Daoy (cell line): ENCODE measurements at regions not wholly inside any gene's neighbourhood (a gene's known extent, or its start where the extent isn't known, plus 50 kb on each side); places are given as distances from the start of the nearest gene placed in this dataset.
A peak's percentile ranks its signal among the peaks of the same experiment; 100 is the strongest.

Experiments
- DNase-seq: peaks from one replicate; pipeline ENCODE4 v3.0.0-alpha.2; 2015; ENCODE audit warnings: low read depth

DNA sequence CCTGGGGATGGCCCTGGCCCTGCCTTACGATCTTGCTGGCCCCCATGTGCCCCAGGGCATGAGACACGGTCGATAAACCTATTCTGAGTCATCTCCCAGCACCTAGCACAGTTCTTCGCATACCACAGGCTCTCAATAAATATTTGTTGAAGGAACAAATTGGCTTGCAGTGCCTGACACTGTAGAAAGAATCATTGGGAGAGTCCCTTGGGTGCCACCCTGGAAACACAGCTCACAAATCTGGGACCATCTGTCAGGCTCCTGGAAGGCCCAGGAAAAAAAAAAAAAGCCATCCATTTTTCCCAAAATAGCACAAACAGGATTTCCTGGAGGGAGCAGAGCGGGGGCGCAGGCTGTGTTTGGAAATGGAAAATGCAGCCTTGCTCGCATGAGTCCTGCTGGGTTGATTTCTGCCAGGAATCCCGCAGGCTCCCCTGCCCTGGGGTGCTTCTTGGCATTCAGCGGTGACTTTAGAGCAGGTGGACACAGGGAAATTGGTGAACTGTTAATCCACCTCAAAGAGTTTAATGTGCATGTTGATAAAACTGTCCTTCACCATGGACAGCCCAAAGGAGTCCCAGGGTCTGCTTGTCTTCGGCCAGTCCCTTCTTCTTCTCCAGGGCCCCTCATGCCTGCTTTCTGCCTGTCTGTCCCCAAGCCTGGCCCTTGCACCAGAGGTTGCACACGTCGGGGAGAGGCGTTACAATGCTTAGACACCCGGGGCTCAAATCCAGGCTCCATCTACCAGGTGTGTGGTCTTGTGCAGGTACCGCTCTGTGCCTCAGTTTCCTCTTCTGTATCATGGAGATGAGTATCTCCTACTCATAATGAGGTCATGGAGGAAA, 106.1 kb upstream of the RFLNA start:
- DNase-seq = peak; percentile 71

GRCh38 chr12:124190312-124191023, 104.4 kb upstream of the RFLNA start:
- no peak for DNase-seq

GRCh38 chr12:124191024-124191359, 103.9 kb upstream of the RFLNA start:
- DNase-seq = peak; percentile 35

DNA sequence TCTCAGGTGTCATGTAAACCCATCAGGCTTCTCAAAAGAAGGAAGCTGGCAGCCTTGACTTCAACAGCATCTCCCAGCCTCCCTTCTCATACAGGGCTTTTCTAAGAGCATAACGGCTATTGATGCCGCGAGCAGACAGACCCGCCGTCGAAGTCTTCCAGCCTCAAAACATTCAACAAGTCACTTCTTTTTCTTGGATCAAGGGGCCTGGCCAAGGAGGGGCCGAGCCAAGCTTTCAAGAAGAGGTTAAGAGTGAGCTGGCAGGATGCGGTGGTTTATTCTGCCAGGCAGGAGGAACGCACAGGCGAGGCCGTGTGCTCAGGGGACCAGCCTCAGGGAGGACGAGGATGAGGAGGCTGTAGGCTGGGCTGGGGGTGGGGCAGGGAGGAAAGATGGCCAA, 102.9 kb upstream of the RFLNA start:
- no peak for DNase-seq

- no peak for DNase-seq
These were observed 100.5 kb upstream of the RFLNA start for GRCh38 chr12:124194264-124194892.

GRCh38 chr12:124194893-124195566, 99.9 kb upstream of the RFLNA start:
- DNase-seq = no peak

DNA sequence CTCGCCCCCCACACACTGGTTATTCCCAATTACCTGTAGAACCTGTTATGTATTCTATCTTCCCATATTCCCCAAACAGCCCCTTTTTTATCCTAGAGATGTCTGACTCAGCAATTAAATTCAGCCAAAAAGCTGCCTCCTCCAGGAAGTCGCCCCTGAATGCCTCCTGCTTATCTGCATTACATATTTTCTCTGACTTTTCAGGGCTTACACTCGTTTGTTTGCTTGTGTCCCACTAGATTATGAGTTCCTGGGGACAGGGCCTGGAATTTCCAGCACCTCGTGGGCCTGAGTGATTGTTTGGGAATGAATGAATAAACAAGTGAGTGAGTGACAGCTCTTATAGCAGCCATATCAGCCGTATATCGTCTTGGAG, 99.3 kb upstream of the RFLNA start:
- DNase-seq = no peak

DNA sequence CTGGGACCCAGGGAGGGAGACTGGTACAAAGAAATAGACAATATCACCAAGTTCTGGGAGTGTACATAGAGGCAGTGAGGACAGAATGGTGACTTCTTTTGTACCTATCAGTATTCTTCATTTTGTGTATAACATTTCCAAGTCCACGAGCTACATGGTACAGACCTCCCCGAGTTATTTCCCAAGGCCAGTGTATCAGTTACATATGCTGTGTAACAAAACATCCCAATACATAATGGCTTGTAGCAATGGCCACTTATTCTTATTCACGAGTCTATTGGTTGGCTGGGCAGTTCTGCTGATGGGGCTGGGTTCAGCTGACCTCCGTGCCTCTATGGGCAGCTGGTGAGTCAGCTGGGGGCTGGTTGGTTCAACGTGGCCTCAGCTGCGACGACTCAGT, 98.7 kb upstream of the RFLNA start:
- no peak for DNase-seq

GRCh38 chr12:124201248-124201647, 93.6 kb upstream of the RFLNA start:
- DNase-seq = no peak

GRCh38 chr12:124203176-124203575, 91.7 kb upstream of the RFLNA start:
- DNase-seq = no peak

GRCh38 chr12:124205405-124205804, 89.5 kb upstream of the RFLNA start:
- DNase-seq = no peak

- DNase-seq = no peak
These were observed 87.8 kb upstream of the RFLNA start for GRCh38 chr12:124207049-124207448.

GRCh38 chr12:124207617-124208016, 87.3 kb upstream of the RFLNA start:
- DNase-seq = no peak

- no peak for DNase-seq
These were observed 86.4 kb upstream of the RFLNA start for GRCh38 chr12:124208489-124208888.

DNA sequence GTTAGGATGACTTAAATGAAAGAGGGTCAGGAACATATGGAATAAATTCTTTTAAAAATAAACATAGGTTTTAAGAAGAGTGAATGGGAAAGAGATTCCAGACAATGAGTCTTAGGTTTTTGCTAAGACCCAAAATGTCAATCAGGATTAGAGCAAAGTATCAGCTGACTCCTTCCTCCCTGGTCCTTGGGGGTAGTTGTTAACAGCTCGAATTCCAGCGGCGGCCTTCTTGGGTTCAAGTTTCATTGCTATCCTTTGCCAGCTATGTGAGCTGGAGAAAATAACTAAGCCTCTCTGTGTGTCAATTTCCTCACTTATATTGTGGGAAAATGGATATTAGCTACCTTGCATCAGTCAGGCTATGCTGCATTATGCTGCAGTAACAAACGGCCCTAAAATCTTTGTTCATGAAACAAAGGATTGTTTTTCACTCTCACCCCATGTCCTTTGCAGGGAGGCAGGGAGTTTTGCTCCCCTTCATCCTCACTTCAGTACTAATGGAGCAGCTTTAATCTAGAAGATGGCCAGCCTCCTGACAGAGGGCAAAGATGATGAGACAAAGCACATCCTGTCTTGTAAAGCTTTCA, 83.8 kb upstream of the RFLNA start:
- DNase-seq = no peak

GRCh38 chr12:124211753-124212152, 83.1 kb upstream of the RFLNA start:
- no peak for DNase-seq

DNA sequence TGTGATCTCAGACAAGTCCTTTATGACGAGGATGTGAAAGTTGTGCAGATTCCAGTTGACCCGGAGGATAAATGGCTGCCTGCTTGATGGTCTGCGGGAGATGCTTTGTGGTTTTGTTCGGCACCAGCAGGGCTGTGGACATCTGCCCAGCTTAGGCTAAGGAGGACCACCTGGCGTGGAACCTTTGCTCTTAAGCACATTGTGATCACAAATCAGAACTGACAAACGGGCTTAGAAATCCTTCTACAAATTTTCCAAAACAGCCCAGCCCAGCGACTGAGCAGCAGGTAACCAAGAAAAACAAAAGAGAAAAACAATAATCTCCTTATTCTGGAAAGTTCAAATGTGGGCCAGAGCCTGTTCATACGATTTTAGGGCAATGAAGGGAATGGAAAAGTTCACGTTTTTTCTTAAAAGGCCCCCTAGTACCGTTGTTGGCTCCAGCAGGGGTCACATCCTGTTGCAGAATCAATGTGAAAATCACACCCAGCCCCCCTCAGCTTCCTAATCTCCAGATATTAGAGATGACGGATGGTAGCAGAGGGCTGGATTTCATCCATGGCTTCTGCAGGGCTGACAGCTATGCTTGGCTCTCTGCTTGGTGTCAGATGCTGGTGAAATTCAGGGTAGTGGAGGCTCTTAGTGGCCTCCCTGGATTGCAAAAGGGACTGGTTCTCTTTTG, 81.1 kb upstream of the RFLNA start:
- no peak for DNase-seq

- DNase-seq = no peak
These were observed 80.3 kb upstream of the RFLNA start for GRCh38 chr12:124214574-124214973.

GRCh38 chr12:124216966-124217365, 77.9 kb upstream of the RFLNA start:
- no peak for DNase-seq

GRCh38 chr12:124217508-124218242, 77.2 kb upstream of the RFLNA start:
- DNase-seq = peak; percentile 54

DNA sequence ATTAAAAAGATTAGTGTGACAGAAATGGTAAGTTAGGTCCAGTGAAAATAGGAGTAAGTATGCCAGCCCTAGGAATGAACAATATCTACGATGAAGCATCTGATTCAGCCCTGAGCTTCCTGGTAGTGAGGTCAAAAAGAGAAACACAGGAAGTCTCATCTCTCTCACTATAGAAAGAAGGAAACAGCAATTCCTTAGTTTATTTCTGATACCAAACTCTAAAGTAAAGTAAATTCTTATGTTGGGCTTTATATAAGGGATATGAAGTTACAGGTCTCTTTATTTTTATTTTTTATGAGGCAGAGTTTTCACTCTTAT, 76.7 kb upstream of the RFLNA start:
- no peak for DNase-seq
